ENCODE measurements at regions not wholly inside any gene's neighbourhood (a gene's known extent, or its start where the extent isn't known, plus 50 kb on each side); places are given as distances from the start of the nearest gene placed in this dataset.

DNA sequence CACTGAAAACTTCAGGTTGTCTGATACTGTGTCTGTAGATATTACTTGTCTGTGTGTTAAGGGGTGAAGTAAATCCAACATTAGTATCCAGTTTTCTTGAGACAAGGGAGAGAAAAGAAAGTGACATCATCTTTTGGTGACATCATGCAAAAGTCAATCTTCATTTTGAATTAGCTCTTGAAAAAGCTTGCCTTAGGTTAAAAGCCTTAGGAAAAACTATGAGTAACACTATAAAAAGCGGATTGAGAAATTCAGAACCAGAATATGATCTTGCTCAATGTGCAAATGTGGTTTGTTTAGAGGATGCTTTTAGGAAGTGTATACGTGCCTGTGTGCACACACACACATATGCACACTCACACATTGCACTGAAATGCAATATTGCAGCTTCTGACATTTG, 345.8 kb upstream of the CASK start:
- H3K27ac ChIP-seq = no peak overlapping the region
- TF ChIP-seq, protein P1, sequence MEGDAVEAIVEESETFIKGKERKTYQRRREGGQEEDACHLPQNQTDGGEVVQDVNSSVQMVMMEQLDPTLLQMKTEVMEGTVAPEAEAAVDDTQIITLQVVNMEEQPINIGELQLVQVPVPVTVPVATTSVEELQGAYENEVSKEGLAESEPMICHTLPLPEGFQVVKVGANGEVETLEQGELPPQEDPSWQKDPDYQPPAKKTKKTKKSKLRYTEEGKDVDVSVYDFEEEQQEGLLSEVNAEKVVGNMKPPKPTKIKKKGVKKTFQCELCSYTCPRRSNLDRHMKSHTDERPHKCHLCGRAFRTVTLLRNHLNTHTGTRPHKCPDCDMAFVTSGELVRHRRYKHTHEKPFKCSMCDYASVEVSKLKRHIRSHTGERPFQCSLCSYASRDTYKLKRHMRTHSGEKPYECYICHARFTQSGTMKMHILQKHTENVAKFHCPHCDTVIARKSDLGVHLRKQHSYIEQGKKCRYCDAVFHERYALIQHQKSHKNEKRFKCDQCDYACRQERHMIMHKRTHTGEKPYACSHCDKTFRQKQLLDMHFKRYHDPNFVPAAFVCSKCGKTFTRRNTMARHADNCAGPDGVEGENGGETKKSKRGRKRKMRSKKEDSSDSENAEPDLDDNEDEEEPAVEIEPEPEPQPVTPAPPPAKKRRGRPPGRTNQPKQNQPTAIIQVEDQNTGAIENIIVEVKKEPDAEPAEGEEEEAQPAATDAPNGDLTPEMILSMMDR (IDR thresholded peaks at IDR 0.05) = no peak
- H3K36me3 ChIP-seq = no peaks in the 10 kb centered on the region
- H3K9me3 ChIP-seq = no peaks in the 10 kb centered on the region
- no peaks in the 10 kb centered on the region for H3K27me3 ChIP-seq
- intact Hi-C loops (cut with DNase I) = no loop called here
- H3K4me3 ChIP-seq = no peak overlapping the region
- H3K4me1 ChIP-seq = no peaks in the 10 kb centered on the region
- ATAC-seq (no peak), DNase-seq (no peak)

DNA sequence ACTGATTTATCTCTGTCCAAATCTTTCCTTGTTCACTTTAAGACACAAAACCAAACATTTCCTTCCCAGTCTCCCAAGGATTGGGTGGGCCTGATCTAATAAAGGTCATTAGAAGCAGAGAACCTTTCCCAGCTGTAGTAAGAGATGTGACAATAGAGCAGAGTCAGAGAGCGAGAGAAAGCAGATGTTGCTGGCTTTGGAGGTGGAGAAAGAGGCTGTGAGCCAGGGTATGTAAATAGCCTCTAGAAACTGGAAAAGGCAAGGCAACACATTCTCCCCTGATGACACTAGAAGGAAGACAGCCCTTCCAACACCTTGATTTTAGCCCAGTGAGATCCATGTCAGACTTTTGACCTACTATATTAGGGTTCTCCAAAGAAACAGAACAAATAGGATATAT, 337.5 kb upstream of the CASK start:
- Histone ChIP-seq H3K36me3 (no peaks in the 10 kb centered on the region), H3K4me3 (no peak overlapping the region), H3K27ac (no peak overlapping the region), H3K27me3 (no peaks in the 10 kb centered on the region), H3K4me1 (no peaks in the 10 kb centered on the region), H3K9me3 (no peaks in the 10 kb centered on the region)
- intact Hi-C loops (cut with DNase I) = no loop called here
- TF ChIP-seq, protein P1 (IDR thresholded peaks at IDR 0.05) = no peak
- DNase-seq (no peak), ATAC-seq (no peak)

GRCh38 chrX:42248226-42248625, 324.9 kb upstream of the CASK start:
- TF ChIP-seq, protein P1 (IDR thresholded peaks at IDR 0.05) = no peak
- no peak overlapping the region for H3K4me3 ChIP-seq
- intact Hi-C loops (cut with DNase I) = no loop called here
- H3K27ac ChIP-seq = no peak overlapping the region
- ATAC-seq (no peak), DNase-seq (no peak)
- no peaks in the 10 kb centered on the region for H3K9me3 ChIP-seq
- H3K4me1 ChIP-seq = no peaks in the 10 kb centered on the region
- no peaks in the 10 kb centered on the region for H3K36me3 ChIP-seq
- no peaks in the 10 kb centered on the region for H3K27me3 ChIP-seq

DNA sequence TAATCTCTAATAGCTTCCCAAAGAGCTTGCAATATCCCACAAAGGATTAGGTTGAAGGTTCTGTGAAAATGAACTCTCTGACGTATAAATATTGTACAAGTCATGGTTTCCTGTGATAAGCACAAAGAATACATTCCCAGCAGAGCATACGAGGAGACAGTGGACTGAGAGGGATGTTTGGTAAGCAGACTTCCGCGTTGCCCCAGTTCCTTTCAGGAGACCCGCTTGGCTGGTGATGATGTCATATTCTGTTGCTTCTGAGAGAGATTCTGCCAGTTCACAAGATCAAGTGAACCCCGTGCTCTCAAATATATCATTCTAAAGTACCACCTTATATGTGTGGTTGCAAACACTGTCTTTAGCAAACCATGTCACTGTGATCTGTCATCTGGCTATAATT, 323.9 kb upstream of the CASK start:
- no peak overlapping the region for H3K27ac ChIP-seq
- intact Hi-C loops (cut with DNase I) = no loop called here
- peak overlapping the region; percentile 30 for H3K4me3 ChIP-seq
- H3K9me3 ChIP-seq = no peaks in the 10 kb centered on the region
- DNase-seq (no peak), ATAC-seq (no peak)
- H3K36me3 ChIP-seq = no peaks in the 10 kb centered on the region
- H3K4me1 ChIP-seq = no peaks in the 10 kb centered on the region
- H3K27me3 ChIP-seq = no peaks in the 10 kb centered on the region
- TF ChIP-seq, protein P1 (IDR thresholded peaks at IDR 0.05) = no peak

DNA sequence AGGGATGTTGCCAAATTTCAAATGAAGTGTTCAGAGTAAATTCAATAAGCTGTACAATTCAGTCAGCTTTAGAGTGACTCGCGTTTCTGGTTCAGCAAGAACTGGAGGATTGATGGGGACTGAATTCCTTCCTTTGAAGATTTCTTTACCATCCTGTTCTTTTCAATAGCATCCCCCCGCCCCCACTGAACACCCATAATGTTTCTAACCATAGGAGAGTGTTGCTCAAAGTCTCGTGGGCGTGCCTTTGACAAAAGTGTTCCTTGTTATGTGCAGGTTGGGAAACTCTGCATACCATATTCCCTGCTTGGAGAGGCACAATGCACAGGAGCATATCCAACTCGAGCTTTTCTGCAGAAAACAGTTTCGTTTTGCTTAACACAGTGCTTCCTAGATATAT, 323.5 kb upstream of the CASK start:
- DNase-seq (no peak), ATAC-seq (peak; percentile 71)
- Histone ChIP-seq H3K36me3 (no peaks in the 10 kb centered on the region), H3K4me1 (no peaks in the 10 kb centered on the region), H3K27me3 (no peaks in the 10 kb centered on the region), H3K9me3 (no peaks in the 10 kb centered on the region), H3K27ac (no peak overlapping the region), H3K4me3 (peak overlapping the region; percentile 30)
- TF ChIP-seq, protein P1 (IDR thresholded peaks at IDR 0.05) = no peak
- intact Hi-C loops (cut with DNase I) = no loop called here

GRCh38 chrX:42242004-42242403, 318.6 kb upstream of the CASK start:
- DNase-seq (no peak), ATAC-seq (no peak)
- intact Hi-C loops (cut with DNase I) = no loop called here
- no peaks in the 10 kb centered on the region for H3K27me3 ChIP-seq
- no peaks in the 10 kb centered on the region for H3K9me3 ChIP-seq
- no peaks in the 10 kb centered on the region for H3K4me1 ChIP-seq
- TF ChIP-seq, protein P1 (IDR thresholded peaks at IDR 0.05) = no peak
- H3K36me3 ChIP-seq = no peaks in the 10 kb centered on the region
- no peak overlapping the region for H3K27ac ChIP-seq
- no peak overlapping the region for H3K4me3 ChIP-seq
